A549 (cell line): ENCODE measurements at regions not wholly inside any gene's neighbourhood (a gene's known extent, or its start where the extent isn't known, plus 50 kb on each side); places are given as distances from the start of the nearest gene placed in this dataset.

Source experiments
- ATAC-seq, 2 experiments: fragments of 200-7000 bp in 1 of 2; fragments of >200 bp in 1 of 2; cut with Nextera tagmentation in 1 of 2; cut with Tn5 transposase in 1 of 2; 3 replicates each; pipeline versions ENCODE4 v1.8.0 to v1.9.1; 2018 to 2020; ENCODE audit warnings: mild to moderate bottlenecking in 1 of 2, moderate library complexity in 1 of 2
- CTCF ChIA-PET: fragments of 300-600 bp; sonication (Branson Sonifier 250); formaldehyde crosslinking; extraction: SDS; loops from one replicate; lab custom pipeline; 2021; ENCODE audit warnings: antibody characterized with exemption, inconsistent platforms; lab: Yijun Ruan, JAX
- POLR2A ChIA-PET: fragments of 350-600 bp; formaldehyde crosslinking; extraction: SDS; loops from one replicate; lab custom pipeline; 2021; ENCODE audit warnings: antibody characterized with exemption, inconsistent platforms; lab: Yijun Ruan, JAX
- DNase-seq, 2 experiments: peaks; one replicate each; pipeline versions ENCODE4 v3.0.0 to v3.0.0-alpha.2; 2011 to 2016; ENCODE audit warnings: low read depth in 1 of 2, low spot score in 1 of 2
- FAIRE-seq: peaks from 2 replicates; lab custom pipeline; 2011; peaks lifted over from hg19 to GRCh38; lab: Jason Lieb, UNC
- H3K27ac ChIP-seq, 2 experiments: fragments of >200 bp; sonication (Bioruptor Twin); formaldehyde crosslinking; 3 replicates each; pipeline ENCODE4 v1.5.1; 2016 to 2017
- H3K4me1 ChIP-seq: fragments of >200 bp; sonication (Bioruptor Twin); formaldehyde crosslinking; 3 replicates; pipeline ENCODE4 v1.6.1; 2016
- H3K4me2 ChIP-seq: fragments of >200 bp; sonication (Bioruptor Twin); formaldehyde crosslinking; 3 replicates; pipeline ENCODE4 v1.6.1; 2016
- H3K4me3 ChIP-seq: fragments of >200 bp; sonication (Bioruptor Twin); formaldehyde crosslinking; 3 replicates; pipeline ENCODE4 v1.5.1; 2016
- H3K9me3 ChIP-seq: fragments of >200 bp; sonication (Bioruptor Twin); formaldehyde crosslinking; 3 replicates; pipeline ENCODE4 v1.6.1; 2016
- BCL3 ChIP-seq: fragments of >200 bp; sonication (Bioruptor Twin); formaldehyde crosslinking; IDR thresholded peaks from 3 replicates; pipeline ENCODE4 v1.6.1; 2016
- CBX2 ChIP-seq: fragments of 200-600 bp; sonication (generic); IDR thresholded peaks from 2 replicates; pipeline ENCODE4 v1.6.1; 2016; ENCODE audit warnings: low read depth, mild to moderate bottlenecking, borderline replicate concordance
- CBX8 ChIP-seq: fragments of 200-600 bp; sonication (generic); IDR thresholded peaks from 2 replicates; pipeline ENCODE4 v1.6.1; 2016
- CTCF ChIP-seq: fragments of >200 bp; sonication (Bioruptor Twin); formaldehyde crosslinking; IDR thresholded peaks from 3 replicates; pipeline ENCODE4 v1.5.1; 2016
- EHF ChIP-seq: fragments of 250-450 bp; sonication (Bioruptor Pico); IDR thresholded peaks from 2 replicates; pipeline ENCODE4 v1.5.0; 2020; ENCODE audit warnings: mild to moderate bottlenecking
- EHMT2 ChIP-seq: fragments of 200-600 bp; sonication (generic); IDR thresholded peaks from 2 replicates; pipeline ENCODE4 v1.6.1; 2016; ENCODE audit warnings: antibody characterized with exemption, low read depth, mild to moderate bottlenecking, moderate library complexity
- ELK1 ChIP-seq: fragments of 150-350 bp; IDR thresholded peaks from 2 replicates; pipeline ENCODE4 v1.6.1; 2014; ENCODE audit warnings: low read depth, mild to moderate bottlenecking, low read length
- EP300 ChIP-seq, 2 experiments: fragments of >200 bp; sonication (Bioruptor Twin); formaldehyde crosslinking; IDR thresholded peaks; 2 replicates in 1 of 2; 3 replicates in 1 of 2; pipeline ENCODE4 v1.6.1; 2016 to 2017
- ESRRA ChIP-seq: fragments of 150-350 bp; IDR thresholded peaks from 2 replicates; pipeline ENCODE4 v1.6.1; 2014; ENCODE audit warnings: mild to moderate bottlenecking, low read length, borderline replicate concordance
- FOSB ChIP-seq: fragments of 250-450 bp; sonication (Bioruptor Pico); IDR thresholded peaks from 2 replicates; pipeline ENCODE4 v1.5.0; 2020; ENCODE audit warnings: mild to moderate bottlenecking, moderate library complexity
- FOSL2 ChIP-seq, 2 experiments: fragments of 450-650 bp in 1 of 2; fragments of >200 bp in 1 of 2; sonication (Bioruptor Twin) in 1 of 2; formaldehyde crosslinking; IDR thresholded peaks; 2 replicates each; pipeline versions ENCODE4 v1.5.0 to v1.6.1; 2016 to 2020; ENCODE audit warnings: mild to moderate bottlenecking in 1 of 2, moderate library complexity in 1 of 2
- GATA3 ChIP-seq: IDR thresholded peaks from 2 replicates; pipeline ENCODE4 v1.6.1; 2012; ENCODE audit warnings: borderline replicate concordance
- HDAC2 ChIP-seq: fragments of 200-600 bp; sonication (generic); IDR thresholded peaks from 2 replicates; pipeline ENCODE4 v1.6.1; 2016
- HEYL ChIP-seq: fragments of 250-450 bp; sonication (Bioruptor Pico); IDR thresholded peaks from 2 replicates; pipeline ENCODE4 v1.8.0; 2021; ENCODE audit warnings: mild to moderate bottlenecking, moderate library complexity
- HOXA7 ChIP-seq: fragments of 250-450 bp; sonication (Bioruptor Pico); IDR thresholded peaks from 2 replicates; pipeline ENCODE4 v1.5.0; 2020; ENCODE audit warnings: mild to moderate bottlenecking, moderate library complexity
- HOXB13 ChIP-seq: fragments of 250-450 bp; sonication (Bioruptor Pico); IDR thresholded peaks from 2 replicates; pipeline ENCODE4 v1.5.0; 2020; ENCODE audit warnings: low read depth, mild to moderate bottlenecking, moderate library complexity
- HOXB5 ChIP-seq: fragments of 250-450 bp; sonication (Bioruptor Pico); IDR thresholded peaks from 2 replicates; pipeline ENCODE4 v1.5.0; 2020; ENCODE audit warnings: mild to moderate bottlenecking, moderate library complexity
- JUN ChIP-seq, 2 experiments: fragments of >200 bp; sonication (Bioruptor Twin); formaldehyde crosslinking; IDR thresholded peaks; 2 replicates in 1 of 2; 3 replicates in 1 of 2; pipeline ENCODE4 v1.6.1; 2016 to 2017
- JUNB ChIP-seq: fragments of >200 bp; sonication (Bioruptor Twin); formaldehyde crosslinking; IDR thresholded peaks from 2 replicates; pipeline ENCODE4 v1.6.1; 2016
- KDM1A ChIP-seq: fragments of 200-600 bp; sonication (generic); IDR thresholded peaks from 2 replicates; pipeline ENCODE4 v1.6.1; 2016; ENCODE audit warnings: low read depth, mild to moderate bottlenecking
- NPAS2 ChIP-seq: fragments of 250-450 bp; sonication (Bioruptor Pico); IDR thresholded peaks from 2 replicates; pipeline ENCODE4 v1.8.0; 2022; ENCODE audit warnings: mild to moderate bottlenecking, moderate library complexity, borderline replicate concordance
- POLR2A ChIP-seq: IDR thresholded peaks from 2 replicates; pipeline ENCODE4 v1.6.1; 2012; ENCODE audit warnings: mild to moderate bottlenecking, low read length
- RCOR1 ChIP-seq: fragments of 150-350 bp; IDR thresholded peaks from 2 replicates; pipeline ENCODE4 v1.6.1; 2014; ENCODE audit warnings: antibody characterized with exemption, low read length, low read depth
- TP53 ChIP-seq: fragments of 250-450 bp; sonication (Bioruptor Pico); IDR thresholded peaks from 2 replicates; pipeline ENCODE4 v1.5.0; 2021; ENCODE audit warnings: mild to moderate bottlenecking, moderate library complexity
- ZNF302 ChIP-seq: fragments of 250-450 bp; sonication (Bioruptor Pico); IDR thresholded peaks from 2 replicates; pipeline ENCODE4 v1.9.0; 2021; ENCODE audit warnings: inconsistent platforms, mild to moderate bottlenecking, moderate library complexity
- ZSCAN20 ChIP-seq: fragments of 250-450 bp; sonication (Bioruptor Pico); IDR thresholded peaks from 2 replicates; pipeline ENCODE4 v1.8.0; 2022; ENCODE audit warnings: mild to moderate bottlenecking, moderate library complexity
- whole genome bisulfite sequencing: methylation state at CpG from one replicate; pipeline ENCODE4 v1.1.6; 2017; ENCODE audit errors: missing lambda C conversion rate; 5-methylcytosine and 5-hydroxymethylcytosine counted together

- TF ChIP-seq FOSL2 (IDR thresholded peaks at IDR 0.05), result no peak
- TF ChIP-seq FOSL2 (CRISPR knock-in tag; IDR thresholded peaks at IDR 0.05), result no peak
- TF ChIP-seq HEYL, result no peak
- TF ChIP-seq NPAS2, result no peak
- no peak for TF ChIP-seq TP53 (CRISPR knock-in tag)
- TF ChIP-seq ELK1, result no peak
- no peak for TF ChIP-seq POLR2A
- TF ChIP-seq CTCF, result no peak
- no peak for TF ChIP-seq EHMT2
- no peak for TF ChIP-seq JUN (IDR thresholded peaks at IDR 0.05)
- TF ChIP-seq HDAC2, result no peak
- TF ChIP-seq GATA3, result no peak
- H3K4me3 ChIP-seq, result no peak overlapping the region
- WGBS, result 0% methylated on average over 1 of the region's 1 CpG
- H3K9me3 ChIP-seq, result no peaks in the 10 kb centered on the region
- POLR2A ChIA-PET, result no interaction called here
- H3K27ac ChIP-seq, result no peak overlapping the region
- DNase-seq, result no peak
- CTCF ChIA-PET, result no interaction called here
- no peak for FAIRE-seq
- H3K4me1 ChIP-seq, result no peaks in the 10 kb centered on the region
- no peak overlapping the region for H3K4me2 ChIP-seq
- ATAC-seq, result no peak
These were observed 332.2 kb upstream of the GOLIM4 start for GRCh38 chr3:168427835-168428475.

- TF ChIP-seq ESRRA (no peak), ZNF302 (no peak), EHF (CRISPR knock-in tag) (no peak), CBX2 (no peak)
- CTCF ChIA-PET, result no interaction called here
- Histone ChIP-seq H3K4me2 (no peak overlapping the region), H3K9me3 (no peaks in the 10 kb centered on the region), H3K4me3 (no peak overlapping the region), H3K4me1 (no peaks in the 10 kb centered on the region), H3K27ac (no peak overlapping the region)
- no peak for DNase-seq
- no peak for ATAC-seq
- FAIRE-seq, result no peak
- WGBS, result 18% methylated on average over 2 of the region's 2 CpGs
- POLR2A ChIA-PET, result no interaction called here
These were observed 331.4 kb upstream of the GOLIM4 start for GRCh38 chr3:168427156-168427555.

GRCh38 chr3:168425936-168426595, 330.3 kb upstream of the GOLIM4 start:
- FAIRE-seq, result no peak
- H3K9me3 ChIP-seq, result no peaks in the 10 kb centered on the region
- no peaks in the 10 kb centered on the region for H3K4me1 ChIP-seq
- ChIA-PET CTCF (no interaction called here), POLR2A (no interaction called here)
- no peak for TF ChIP-seq HEYL
- WGBS, result 17% methylated on average over 4 of the region's 4 CpGs
- no peak for ATAC-seq
- DNase-seq, result no peak
- H3K4me2 ChIP-seq, result no peak overlapping the region
- no peak overlapping the region for H3K4me3 ChIP-seq
- H3K27ac ChIP-seq, result no peak overlapping the region

GRCh38 chr3:168424059-168424734, 328.5 kb upstream of the GOLIM4 start:
- FAIRE-seq (no peak), DNase-seq (no peak)
- Histone ChIP-seq H3K4me2 (no peak overlapping the region), H3K4me3 (no peak overlapping the region), H3K27ac (no peak overlapping the region), H3K4me1 (no peaks in the 10 kb centered on the region)
- ChIA-PET CTCF (no interaction called here), POLR2A (no interaction called here)
- TF ChIP-seq CBX2 (no peak), CBX8 (no peak), HOXB13 (CRISPR knock-in tag) (no peak), JUN (IDR thresholded peaks at IDR 0.05) (no peak), BCL3 (no peak), ZSCAN20 (no peak), EP300 (IDR thresholded peaks at IDR 0.05) (no peak), HOXB5 (no peak), KDM1A (no peak), JUNB (no peak), HOXA7 (CRISPR knock-in tag) (no peak), POLR2A (no peak), RCOR1 (no peak), FOSB (CRISPR knock-in tag) (no peak)
- TF ChIP-seq, all 56 proteins: peak for 0
- H3K9me3 ChIP-seq, result no peaks in the 10 kb centered on the region
- no peak for ATAC-seq
- 1% methylated on average over 4 of the region's 4 CpGs for WGBS
